C4-2B (cell line): ENCODE measurements at regions not wholly inside any gene's neighbourhood (a gene's known extent, or its start where the extent isn't known, plus 50 kb on each side); places are given as distances from the start of the nearest gene placed in this dataset.

ENCODE experiments used
- CTCF ChIP-seq: fragments of 450-650 bp; conservative IDR thresholded peaks from 2 replicates; pipeline ENCODE4 v1.5.1; 2017; ENCODE audit warnings: mild to moderate bottlenecking
- ZFX ChIP-seq: fragments of 450-650 bp; IDR thresholded peaks from 2 replicates; pipeline ENCODE4 v1.6.1; 2017

GRCh38 chr16:6955303-6955702, 377.3 kb upstream of the RBFOX1 start:
- TF ChIP-seq CTCF (no peak), ZFX (no peak)
